ENCODE measurements at regions not wholly inside any gene's neighbourhood (a gene's known extent, or its start where the extent isn't known, plus 50 kb on each side); places are given as distances from the start of the nearest gene placed in this dataset.

DNA sequence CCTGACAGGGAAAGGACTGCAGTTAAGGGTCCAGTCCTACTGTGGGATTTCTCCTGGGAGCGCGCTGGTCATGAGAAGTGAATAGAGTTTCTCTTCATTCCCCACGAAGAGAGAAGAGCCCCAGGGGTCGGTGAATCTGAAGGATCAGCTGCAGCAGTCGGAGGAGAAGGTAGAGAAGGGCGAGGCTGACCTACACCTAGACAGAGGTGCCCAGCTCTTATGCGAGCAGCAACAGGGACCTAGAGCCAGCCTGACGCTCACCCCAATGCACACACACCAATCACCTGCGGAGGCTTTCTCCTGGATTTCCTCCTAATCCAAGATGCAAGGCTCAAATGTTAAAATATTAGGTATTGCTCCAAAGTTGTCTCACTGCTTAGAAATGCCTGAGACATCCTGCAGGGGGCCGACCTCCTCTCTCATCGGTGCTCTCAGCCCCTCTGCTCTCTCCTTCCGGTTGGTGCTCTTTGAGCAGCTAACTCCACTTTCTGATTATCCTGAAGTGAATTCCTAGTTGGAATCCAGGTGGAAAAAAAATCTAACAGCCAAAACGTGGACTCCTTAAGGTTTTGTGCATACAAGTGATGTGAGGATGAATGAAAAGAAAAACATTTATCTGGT is 176.4 kb downstream of the AHR start:
- no peak for TF ChIP-seq POLR2A (IDR thresholded peaks at IDR 0.05)
- TF ChIP-seq, protein P1, sequence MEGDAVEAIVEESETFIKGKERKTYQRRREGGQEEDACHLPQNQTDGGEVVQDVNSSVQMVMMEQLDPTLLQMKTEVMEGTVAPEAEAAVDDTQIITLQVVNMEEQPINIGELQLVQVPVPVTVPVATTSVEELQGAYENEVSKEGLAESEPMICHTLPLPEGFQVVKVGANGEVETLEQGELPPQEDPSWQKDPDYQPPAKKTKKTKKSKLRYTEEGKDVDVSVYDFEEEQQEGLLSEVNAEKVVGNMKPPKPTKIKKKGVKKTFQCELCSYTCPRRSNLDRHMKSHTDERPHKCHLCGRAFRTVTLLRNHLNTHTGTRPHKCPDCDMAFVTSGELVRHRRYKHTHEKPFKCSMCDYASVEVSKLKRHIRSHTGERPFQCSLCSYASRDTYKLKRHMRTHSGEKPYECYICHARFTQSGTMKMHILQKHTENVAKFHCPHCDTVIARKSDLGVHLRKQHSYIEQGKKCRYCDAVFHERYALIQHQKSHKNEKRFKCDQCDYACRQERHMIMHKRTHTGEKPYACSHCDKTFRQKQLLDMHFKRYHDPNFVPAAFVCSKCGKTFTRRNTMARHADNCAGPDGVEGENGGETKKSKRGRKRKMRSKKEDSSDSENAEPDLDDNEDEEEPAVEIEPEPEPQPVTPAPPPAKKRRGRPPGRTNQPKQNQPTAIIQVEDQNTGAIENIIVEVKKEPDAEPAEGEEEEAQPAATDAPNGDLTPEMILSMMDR (IDR thresholded peaks at IDR 0.05), result no peak
- H3K4me3 ChIP-seq (ENCODE audit: low read depth, poor library complexity, severe bottlenecking), result no peak overlapping the region
- intact Hi-C loops (cut with DNase I; ENCODE audit: low total_unique reads), result no loop called here
- DNase-seq (ENCODE audit: low spot score in 2 of 2), result no peak
- 92 to 94% methylated on average over 13 of the region's 13 CpGs for WGBS, 2 donors

DNA sequence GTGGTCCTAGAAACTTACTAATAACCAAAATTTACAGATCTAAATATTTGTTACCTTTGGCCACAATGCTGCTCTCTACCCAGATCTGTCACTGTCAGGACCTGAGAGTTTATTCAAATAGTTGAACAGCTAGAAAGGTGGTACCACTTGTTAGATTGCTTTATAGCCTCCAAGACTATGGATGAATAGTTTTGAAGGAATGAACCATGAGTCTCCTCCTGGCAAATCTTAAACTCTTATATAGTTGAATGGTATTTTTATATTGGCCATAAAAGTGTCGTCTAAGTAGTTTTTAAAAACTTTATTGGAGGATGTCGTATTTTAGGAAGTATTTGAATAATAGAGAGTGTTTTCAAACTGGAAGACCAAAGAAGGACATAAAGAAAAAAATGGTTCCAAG is 178.7 kb downstream of the AHR start:
- DNase-seq (ENCODE audit: low spot score in 2 of 2), result no peak
- TF ChIP-seq, protein P1 (IDR thresholded peaks at IDR 0.05), result no peak
- no peak for TF ChIP-seq POLR2A (IDR thresholded peaks at IDR 0.05)
- intact Hi-C loops (cut with DNase I; ENCODE audit: low total_unique reads), result no loop called here
- WGBS, 2 donors, result 68 to 78% methylated on average over 2 of the region's 2 CpGs
- H3K4me3 ChIP-seq (ENCODE audit: low read depth, poor library complexity, severe bottlenecking), result no peak overlapping the region

DNA sequence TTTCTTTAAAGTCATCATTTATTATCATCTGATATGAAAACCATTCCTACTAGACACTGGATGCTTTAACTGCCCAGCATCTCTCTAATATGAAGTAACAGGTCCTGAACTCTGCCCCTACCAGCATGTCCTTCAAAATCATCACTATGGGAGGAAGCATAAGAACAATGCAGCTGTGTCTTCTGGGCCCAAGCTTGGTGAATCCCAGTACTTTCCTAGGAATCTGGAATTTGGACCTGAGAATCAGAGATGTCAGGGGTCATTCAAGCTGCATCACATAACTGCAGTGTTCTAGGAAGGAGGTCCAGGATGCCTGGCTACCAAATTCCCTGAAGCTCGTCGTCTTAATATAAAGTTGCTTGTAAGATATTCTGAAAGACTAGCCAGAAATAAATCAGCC is 182.7 kb downstream of the AHR start:
- TF ChIP-seq POLR2A (IDR thresholded peaks at IDR 0.05), result no peak
- TF ChIP-seq, protein P1 (IDR thresholded peaks at IDR 0.05), result no peak
- intact Hi-C loops (cut with DNase I; ENCODE audit: low total_unique reads), result no loop called here
- WGBS, 2 donors, result 93 to 97% methylated on average over 2 of the region's 2 CpGs
- no peak overlapping the region for H3K4me3 ChIP-seq (ENCODE audit: low read depth, poor library complexity, severe bottlenecking)
- DNase-seq (ENCODE audit: low spot score in 2 of 2), result no peak

DNA sequence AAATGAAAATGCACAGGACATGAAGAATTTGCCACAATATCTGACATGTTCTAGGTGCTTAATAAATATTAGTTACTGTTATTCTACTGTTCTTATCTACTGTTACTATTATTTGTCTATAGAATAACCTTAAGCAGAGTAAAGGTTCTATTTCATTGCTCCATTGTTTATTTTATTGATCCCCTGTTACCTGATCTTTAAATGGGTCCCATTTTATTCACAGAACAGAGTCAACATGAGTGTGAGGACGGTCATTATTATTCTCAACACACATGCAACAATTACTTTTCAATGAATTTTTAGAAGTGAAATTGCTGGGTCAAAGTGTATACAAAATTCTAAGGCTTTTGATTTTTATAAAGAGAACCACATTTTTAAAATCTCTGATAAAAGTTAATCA is 186.9 kb downstream of the AHR start:
- no peak for TF ChIP-seq POLR2A (IDR thresholded peaks at IDR 0.05)
- TF ChIP-seq, protein P1 (IDR thresholded peaks at IDR 0.05), result no peak
- intact Hi-C loops (cut with DNase I; ENCODE audit: low total_unique reads), result no loop called here
- H3K4me3 ChIP-seq (ENCODE audit: low read depth, poor library complexity, severe bottlenecking), result no peak overlapping the region
- 96 to 100% methylated on average over 1 of the region's 1 CpG for WGBS, 2 donors
- no peak for DNase-seq (ENCODE audit: low spot score in 2 of 2)

DNA sequence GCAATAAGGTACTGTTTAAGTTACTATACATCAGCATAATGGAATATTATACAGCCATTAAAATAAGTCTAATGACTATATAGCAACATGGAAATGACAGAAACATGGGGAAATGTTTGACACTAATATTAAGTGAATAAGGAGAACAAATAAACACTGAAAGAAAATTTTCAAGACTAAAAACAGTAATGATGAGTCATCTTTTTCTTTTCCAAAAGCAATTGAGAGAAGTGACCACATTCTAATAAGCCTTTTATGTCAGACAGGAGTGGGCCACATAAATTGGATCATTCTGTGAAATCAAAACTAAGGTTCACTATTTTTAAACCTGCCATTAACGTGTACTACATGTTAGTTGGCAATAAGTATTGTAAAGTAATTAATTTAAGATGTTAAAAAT is 187.5 kb downstream of the AHR start:
- DNase-seq (ENCODE audit: low spot score in 2 of 2), result no peak
- WGBS, 2 donors, result 49 to 57% methylated on average over 1 of the region's 1 CpG
- intact Hi-C loops (cut with DNase I; ENCODE audit: low total_unique reads), result no loop called here
- H3K4me3 ChIP-seq (ENCODE audit: low read depth, poor library complexity, severe bottlenecking), result no peak overlapping the region
- no peak for TF ChIP-seq POLR2A (IDR thresholded peaks at IDR 0.05)
- TF ChIP-seq, protein P1 (IDR thresholded peaks at IDR 0.05), result no peak

DNA sequence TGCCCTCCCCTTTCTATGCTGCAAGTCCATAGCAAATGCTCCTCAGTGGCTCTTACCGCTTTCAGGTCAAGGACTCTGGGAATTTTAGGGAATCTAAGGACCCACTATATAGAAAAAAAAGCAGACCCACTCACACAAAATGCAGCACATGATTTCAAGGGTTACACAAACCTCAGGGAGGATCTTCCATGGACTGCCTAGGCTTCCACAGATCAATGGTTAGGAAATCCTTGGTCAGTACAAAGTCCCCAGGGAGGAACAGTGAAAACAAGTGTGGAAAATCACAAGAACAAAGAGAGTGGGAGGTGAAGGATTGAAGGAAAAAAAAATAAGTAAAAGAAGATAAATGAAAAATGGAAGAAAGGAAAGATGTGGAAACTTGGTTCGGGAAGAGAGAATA is 188.4 kb downstream of the AHR start:
- WGBS, 2 donors, result 94 to 96% methylated on average over 2 of the region's 2 CpGs
- no peak for TF ChIP-seq POLR2A (IDR thresholded peaks at IDR 0.05)
- TF ChIP-seq, protein P1 (IDR thresholded peaks at IDR 0.05), result no peak
- no peak for DNase-seq (ENCODE audit: low spot score in 2 of 2)
- H3K4me3 ChIP-seq (ENCODE audit: low read depth, poor library complexity, severe bottlenecking), result no peak overlapping the region
- intact Hi-C loops (cut with DNase I; ENCODE audit: low total_unique reads), result no loop called here
